ENCODE measurements at regions not wholly inside any gene's neighbourhood (a gene's known extent, or its start where the extent isn't known, plus 50 kb on each side); places are given as distances from the start of the nearest gene placed in this dataset.

GRCh38 chr13:48776401-48776800 lies 122.7 kb downstream of the CYSLTR2 start:
- Histone ChIP-seq H2AK5ac (ENCODE audit: low read depth, low read length) (no peak overlapping the region), H3K27me3 (replicated peaks in 1 of 4; ENCODE audit: control insufficient read depth in 3 of 4, extremely low read depth in 1 of 4, insufficient read depth in 3 of 4, low read length in 3 of 4) (no peaks in the 10 kb centered on the region), H3K4ac (replicated peaks; ENCODE audit: insufficient read length, low read depth, low read length) (no peak overlapping the region), H3K79me2 (ENCODE audit: control insufficient read depth in 1 of 2, insufficient read depth in 2 of 2, low read length in 2 of 2) (no peaks in the 10 kb centered on the region), H3K27ac (ENCODE audit: low read depth, low read length) (no peak overlapping the region), H2BK15ac (ENCODE audit: low read length) (no peak overlapping the region), H3K4me1 (replicated peaks in 1 of 4; ENCODE audit: control insufficient read depth in 3 of 4, insufficient read depth in 4 of 4, low read length in 3 of 4) (no peaks in the 10 kb centered on the region), H3K14ac (ENCODE audit: insufficient read length) (no peak overlapping the region), H4K20me1 (replicated peaks in 1 of 2; ENCODE audit: control insufficient read depth in 1 of 2, insufficient read depth in 2 of 2, low read length in 2 of 2) (no peaks in the 10 kb centered on the region), H2BK5ac (ENCODE audit: low read depth, low read length) (no peak overlapping the region), H3K56ac (replicated peaks; ENCODE audit: insufficient read length, low read depth, low read length) (no peak overlapping the region), H3K79me1 (ENCODE audit: low read depth, low read length) (no peaks in the 10 kb centered on the region), H3K9me3 (ENCODE audit: insufficient read depth in 2 of 2, low read depth in 1 of 2, low read length in 1 of 2) (0 out of 4 replicates have a peak, but pooled peaks cover 0 to 5% of the 10 kb centered on the region in 2 experiments), H4K5ac (ENCODE audit: insufficient read length, low read depth, low read length) (no peak overlapping the region), H2BK12ac (ENCODE audit: low read depth, low read length) (no peak overlapping the region), H2BK20ac (ENCODE audit: low read length) (no peak overlapping the region), H2BK120ac (replicated peaks; ENCODE audit: low read depth, low read length) (no peak overlapping the region), H4K91ac (replicated peaks; ENCODE audit: insufficient read length, low read length) (no peak overlapping the region), H2AFZ (ENCODE audit: low read length) (no peak overlapping the region), H3K36me3 (ENCODE audit: control insufficient read depth in 2 of 4, insufficient read depth in 4 of 4, low read length in 3 of 4) (no peaks in the 10 kb centered on the region), H3K23ac (ENCODE audit: insufficient read length) (no peak overlapping the region), H3K4me3 (ENCODE audit: extremely low read depth in 1 of 4, insufficient read depth in 2 of 4, low read depth in 3 of 4, low read length in 4 of 4) (no peak overlapping the region), H3K18ac (ENCODE audit: extremely low read depth, low read length) (no peak overlapping the region), H3K4me2 (ENCODE audit: insufficient read depth in 1 of 2, low read depth in 2 of 2, low read length in 2 of 2) (no peak overlapping the region), H3K9ac (replicated peaks in 1 of 4; ENCODE audit: extremely low read depth in 1 of 4, low read depth in 3 of 4, low read length in 3 of 4) (no peak overlapping the region), H3K23me2 (ENCODE audit: low read depth, low read length) (no peaks in the 10 kb centered on the region), H4K8ac (ENCODE audit: extremely low read depth, insufficient read depth, low read length) (no peak overlapping the region)
- CTCF ChIA-PET (ENCODE audit: partially characterized antibody) = interaction anchor here (0.7 kb wide), 1 partner anchor 38 kb away, joined by 4 read pairs; no protein-coding TSS in a partner anchor
- 100% methylated on average over 1 of the region's 1 CpG; no CpG with 5 or more reads in 1 of the 2 experiments for WGBS, 2 experiments (ENCODE audit: extremely low coverage in 1 of 2, insufficient coverage in 1 of 2, insufficient read length in 1 of 2, insufficient replicate concordance in 2 of 2, low coverage in 1 of 2, low lambda C conversion rate in 2 of 2, missing lambda C conversion rate in 1 of 2)
- no peak for FAIRE-seq
- no peak for DNase-seq (ENCODE audit: low read depth in 1 of 2, low spot score in 2 of 2)
- POLR2A ChIA-PET (ENCODE audit: partially characterized antibody) = no interaction called here
- TF ChIP-seq SIX5 (IDR thresholded peaks at IDR 0.05; ENCODE audit: low read depth, low read length) = no peak
- no peak for TF ChIP-seq NANOG (IDR thresholded peaks at IDR 0.05; ENCODE audit: insufficient read depth, low read depth, low read length, poor library complexity, severe bottlenecking)
- no peak for TF ChIP-seq SIRT6 (IDR thresholded peaks at IDR 0.05; ENCODE audit: low read length)
- TF ChIP-seq RNF2 (IDR thresholded peaks at IDR 0.05; ENCODE audit: borderline replicate concordance, low read depth, low read length, missing control alignments, poor library complexity, severe bottlenecking) = no peak
- TF ChIP-seq KDM1A (IDR thresholded peaks at IDR 0.05; ENCODE audit: borderline replicate concordance, low read length) = no peak
- TF ChIP-seq EZH2 (IDR thresholded peaks at IDR 0.05; ENCODE audit: low read depth, low read length, severe bottlenecking) = no peak
- TF ChIP-seq BRCA1 (IDR thresholded peaks at IDR 0.05; ENCODE audit: low read depth, low read length) = no peak
- TF ChIP-seq MAFK (IDR thresholded peaks at IDR 0.05; ENCODE audit: low read depth, low read length) = no peak
- no peak for TF ChIP-seq YY1 (IDR thresholded peaks at IDR 0.05; ENCODE audit: low read depth, low read length)
- TF ChIP-seq POLR2AphosphoS5 (IDR thresholded peaks at IDR 0.05; ENCODE audit: low read depth, low read length) = no peak
- TF ChIP-seq SIN3A (conservative IDR thresholded peaks at IDR 0.05 in 1 of 2, IDR thresholded peaks at IDR 0.05 in 1 of 2; ENCODE audit: low read depth in 1 of 2, low read length in 2 of 2) = no peak
- TF ChIP-seq JUN (IDR thresholded peaks at IDR 0.05; ENCODE audit: low read depth, low read length) = no peak
- no peak for TF ChIP-seq RBBP5 (IDR thresholded peaks at IDR 0.05; ENCODE audit: borderline replicate concordance, low read depth, low read length)
- no peak for TF ChIP-seq MAX (IDR thresholded peaks at IDR 0.05)
- TF ChIP-seq TCF12 (IDR thresholded peaks at IDR 0.05; ENCODE audit: low read depth, low read length) = no peak
